Neural progenitor cell (in vitro differentiated cells): ENCODE measurements at regions not wholly inside any gene's neighbourhood (a gene's known extent, or its start where the extent isn't known, plus 50 kb on each side); places are given as distances from the start of the nearest gene placed in this dataset.

Source experiments
- CTCF ChIP-seq: fragments of 200-600 bp; sonication (generic); IDR thresholded peaks from 2 replicates; pipeline ENCODE4 v1.5.1; 2017; ENCODE audit warnings: antibody characterized with exemption, mild to moderate bottlenecking
- EZH2 ChIP-seq: fragments of 200-600 bp; sonication (generic); IDR thresholded peaks from 2 replicates; pipeline ENCODE4 v1.6.1; 2017; ENCODE audit warnings: antibody characterized with exemption, mild to moderate bottlenecking, moderate library complexity
- EZH2phosphoT487 ChIP-seq: fragments of 200-600 bp; sonication (generic); IDR thresholded peaks from 2 replicates; pipeline ENCODE4 v1.6.1; 2017; ENCODE audit warnings: antibody characterized with exemption

GRCh38 chrX:12002876-12003275, 135.4 kb upstream of the FRMPD4 start:
- TF ChIP-seq CTCF = no peak
- no peak for TF ChIP-seq EZH2
- no peak for TF ChIP-seq EZH2phosphoT487
